ENCODE measurements at regions not wholly inside any gene's neighbourhood (a gene's known extent, or its start where the extent isn't known, plus 50 kb on each side); places are given as distances from the start of the nearest gene placed in this dataset.

GRCh38 chr5:117943541-117943940 is 1044.8 kb downstream of the DTWD2 start:
- TF ChIP-seq POLR2A (IDR thresholded peaks at IDR 0.05) (no peak), CTCF (IDR thresholded peaks at IDR 0.05) (no peak), POLR2AphosphoS5 (IDR thresholded peaks at IDR 0.05) (no peak)
